ENCODE measurements at regions not wholly inside any gene's neighbourhood (a gene's known extent, or its start where the extent isn't known, plus 50 kb on each side); places are given as distances from the start of the nearest gene placed in this dataset.

GRCh38 chr11:120001178-120002090 lies 136.5 kb downstream of the TRIM29 start:
- Histone ChIP-seq H3K9me3 (ENCODE audit: insufficient read depth, low read depth, low read length) (no peaks in the 10 kb centered on the region), H2AFZ (ENCODE audit: low read length) (peak overlapping the region; percentile 67), H3K27me3 (ENCODE audit: insufficient read depth, low read length, poor library complexity, severe bottlenecking) (no peaks in the 10 kb centered on the region), H3K9ac (ENCODE audit: low read depth, low read length, poor library complexity, severe bottlenecking) (no peak overlapping the region), H3K79me2 (ENCODE audit: insufficient read depth, low read length) (no peaks in the 10 kb centered on the region), H3K4me3 (ENCODE audit: low read length, poor library complexity, severe bottlenecking) (no peak overlapping the region), H3F3A (ENCODE audit: low read depth) (no peaks in the 10 kb centered on the region), H3K9me2 (replicated peaks; ENCODE audit: low read depth, low read length) (no peaks in the 10 kb centered on the region), H3K4me1 (ENCODE audit: insufficient read depth, low read length, poor library complexity, severe bottlenecking) (peaks cover 18% of the 10 kb centered on the region), H4K20me1 (ENCODE audit: insufficient read depth, low read length, poor library complexity, severe bottlenecking) (no peaks in the 10 kb centered on the region), H3K4me2 (ENCODE audit: low read depth, low read length, poor library complexity, severe bottlenecking) (peak overlapping the region; percentile 10), H3K36me3 (ENCODE audit: insufficient read depth, low read length) (no peaks in the 10 kb centered on the region)
- TF ChIP-seq CTCF (conservative IDR thresholded peaks at IDR 0.05; ENCODE audit: low read length) (no peak), EZH2phosphoT487 (IDR thresholded peaks at IDR 0.05; ENCODE audit: borderline replicate concordance) (no peak)

- H3K9me2 ChIP-seq (replicated peaks; ENCODE audit: low read depth, low read length), result no peaks in the 10 kb centered on the region
- H3K4me3 ChIP-seq (ENCODE audit: low read length, poor library complexity, severe bottlenecking), result no peak overlapping the region
- no peaks in the 10 kb centered on the region for H3K36me3 ChIP-seq (ENCODE audit: insufficient read depth, low read length)
- TF ChIP-seq EZH2phosphoT487 (IDR thresholded peaks at IDR 0.05; ENCODE audit: borderline replicate concordance), result no peak
- peak; percentile 54 for TF ChIP-seq CTCF (conservative IDR thresholded peaks at IDR 0.05; ENCODE audit: low read length)
- H3K27me3 ChIP-seq (ENCODE audit: insufficient read depth, low read length, poor library complexity, severe bottlenecking), result no peaks in the 10 kb centered on the region
- H3K9me3 ChIP-seq (ENCODE audit: insufficient read depth, low read depth, low read length), result no peaks in the 10 kb centered on the region
- no peak overlapping the region for H2AFZ ChIP-seq (ENCODE audit: low read length)
- no peak overlapping the region for H3K4me2 ChIP-seq (ENCODE audit: low read depth, low read length, poor library complexity, severe bottlenecking)
- peaks cover 18% of the 10 kb centered on the region for H3K4me1 ChIP-seq (ENCODE audit: insufficient read depth, low read length, poor library complexity, severe bottlenecking)
- H4K20me1 ChIP-seq (ENCODE audit: insufficient read depth, low read length, poor library complexity, severe bottlenecking), result no peaks in the 10 kb centered on the region
- H3K9ac ChIP-seq (ENCODE audit: low read depth, low read length, poor library complexity, severe bottlenecking), result no peak overlapping the region
- H3K79me2 ChIP-seq (ENCODE audit: insufficient read depth, low read length), result no peaks in the 10 kb centered on the region
- H3F3A ChIP-seq (ENCODE audit: low read depth), result no peaks in the 10 kb centered on the region
Observed at GRCh38 chr11:119999220-119999619, 138.7 kb downstream of the TRIM29 start.

GRCh38 chr11:119996556-119996955 lies 141.4 kb downstream of the TRIM29 start:
- Histone ChIP-seq H3K27me3 (ENCODE audit: insufficient read depth, low read length, poor library complexity, severe bottlenecking) (no peaks in the 10 kb centered on the region), H2AFZ (ENCODE audit: low read length) (no peak overlapping the region)
- no peak for TF ChIP-seq CTCF (conservative IDR thresholded peaks at IDR 0.05; ENCODE audit: low read length)
- TF ChIP-seq EZH2phosphoT487 (IDR thresholded peaks at IDR 0.05; ENCODE audit: borderline replicate concordance), result no peak

More at GRCh38 chr11:119996556-119996955, 141.4 kb downstream of the TRIM29 start:
- Histone ChIP-seq H3F3A (ENCODE audit: low read depth) (no peaks in the 10 kb centered on the region), H3K9me2 (replicated peaks; ENCODE audit: low read depth, low read length) (no peaks in the 10 kb centered on the region), H3K36me3 (ENCODE audit: insufficient read depth, low read length) (no peaks in the 10 kb centered on the region), H3K9ac (ENCODE audit: low read depth, low read length, poor library complexity, severe bottlenecking) (no peak overlapping the region), H3K9me3 (ENCODE audit: insufficient read depth, low read depth, low read length) (no peaks in the 10 kb centered on the region), H4K20me1 (ENCODE audit: insufficient read depth, low read length, poor library complexity, severe bottlenecking) (no peaks in the 10 kb centered on the region), H3K4me3 (ENCODE audit: low read length, poor library complexity, severe bottlenecking) (no peak overlapping the region), H3K79me2 (ENCODE audit: insufficient read depth, low read length) (no peaks in the 10 kb centered on the region), H3K4me2 (ENCODE audit: low read depth, low read length, poor library complexity, severe bottlenecking) (no peak overlapping the region), H3K4me1 (ENCODE audit: insufficient read depth, low read length, poor library complexity, severe bottlenecking) (peaks cover 9% of the 10 kb centered on the region)

All from Loucy (cell line).